Upper lobe of right lung (tissue), 1 donor: ENCODE measurements at regions not wholly inside any gene's neighbourhood (a gene's known extent, or its start where the extent isn't known, plus 50 kb on each side); places are given as distances from the start of the nearest gene placed in this dataset.
"Not testable (repeated sequence)": the region's sequence is repeated elsewhere in the genome, so short reads cannot be mapped to it uniquely, and the experiment has no call there.

Experiments used
- ATAC-seq: fragments of 200-7000 bp; cut with Tn5 transposase; one replicate; pipeline ENCODE4 v1.9.1; 2020; ENCODE audit warnings: mild to moderate bottlenecking, moderate library complexity
- DNase-seq: peaks from one replicate; pipeline ENCODE4 v3.0.0-alpha.2; 2020
- H3K27ac ChIP-seq: fragments of 200-600 bp; one replicate; pipeline ENCODE4 v1.8.0; 2022
- H3K27me3 ChIP-seq: fragments of 200-600 bp; one replicate; pipeline ENCODE4 v1.8.0; 2022; ENCODE audit warnings: mild to moderate bottlenecking
- H3K36me3 ChIP-seq: fragments of 200-600 bp; one replicate; pipeline ENCODE4 v1.8.0; 2022
- H3K4me1 ChIP-seq: fragments of 200-600 bp; one replicate; pipeline ENCODE4 v1.8.0; 2022
- H3K4me3 ChIP-seq: fragments of 200-600 bp; one replicate; pipeline ENCODE4 v1.8.0; 2022; ENCODE audit warnings: mild to moderate bottlenecking
- H3K9me3 ChIP-seq: fragments of 200-600 bp; one replicate; pipeline ENCODE4 v1.8.0; 2022
- CTCF ChIP-seq: fragments of 200-600 bp; IDR thresholded peaks from one replicate; pipeline ENCODE4 v1.8.0; 2022; ENCODE audit warnings: antibody characterized with exemption
- intact Hi-C: fragments of 100-400 bp; cut with DNase I; formaldehyde crosslinking; loops from one replicate; pipeline ENCODE4 v1.11.0; 2022
- donor health status: DM: no; HTN: yes; CAD: no; lungs with severe emphysema.

- no peak overlapping the region for H3K27ac ChIP-seq
- ATAC-seq (no peak), DNase-seq (no peak)
- H3K36me3 ChIP-seq: no peaks in the 10 kb centered on the region
- no peaks in the 10 kb centered on the region for H3K27me3 ChIP-seq
- H3K4me1 ChIP-seq: no peaks in the 10 kb centered on the region
- TF ChIP-seq CTCF: no peak
- H3K4me3 ChIP-seq: no peak overlapping the region
- intact Hi-C loops: no loop called here
- H3K9me3 ChIP-seq: no peaks in the 10 kb centered on the region
Measured at GRCh38 chr7:152583006-152583405, 92.9 kb downstream of the XRCC2 start.

- no peaks in the 10 kb centered on the region for H3K4me1 ChIP-seq
- intact Hi-C loops: no loop called here
- no peak overlapping the region for H3K27ac ChIP-seq
- no peak overlapping the region for H3K4me3 ChIP-seq
- no peak for TF ChIP-seq CTCF
- no peaks in the 10 kb centered on the region for H3K36me3 ChIP-seq
- H3K27me3 ChIP-seq: no peaks in the 10 kb centered on the region
- DNase-seq: no peak
- no peak for ATAC-seq
- no peaks in the 10 kb centered on the region for H3K9me3 ChIP-seq
Measured at GRCh38 chr7:152579070-152579469, 96.9 kb downstream of the XRCC2 start.

DNA sequence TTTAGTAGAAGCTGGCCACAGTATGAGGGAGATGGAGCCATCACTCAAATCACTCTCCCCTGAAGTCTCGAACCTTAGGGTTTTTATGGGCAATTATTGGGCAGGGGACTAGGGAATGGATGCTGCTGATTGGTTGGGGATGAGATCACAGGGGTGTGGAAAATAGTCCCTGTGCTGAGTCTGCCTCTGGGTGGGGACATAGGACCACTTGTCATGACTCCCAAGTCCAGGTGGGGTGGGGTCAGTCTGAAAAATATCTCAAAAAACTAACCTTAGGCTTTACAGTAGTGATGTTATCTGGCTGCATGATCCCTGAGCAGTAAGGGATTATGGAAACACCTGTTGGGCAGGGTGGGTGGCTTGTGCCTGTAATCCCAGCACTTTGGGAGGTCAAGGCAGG is 98.6 kb downstream of the XRCC2 start:
- Histone ChIP-seq H3K4me3 (no peak overlapping the region), H3K9me3 (no peaks in the 10 kb centered on the region), H3K4me1 (no peaks in the 10 kb centered on the region), H3K27ac (no peak overlapping the region), H3K36me3 (no peaks in the 10 kb centered on the region), H3K27me3 (no peaks in the 10 kb centered on the region)
- intact Hi-C loops: no loop called here
- no peak for TF ChIP-seq CTCF
- ATAC-seq (no peak), DNase-seq (peak; percentile 18)

DNA sequence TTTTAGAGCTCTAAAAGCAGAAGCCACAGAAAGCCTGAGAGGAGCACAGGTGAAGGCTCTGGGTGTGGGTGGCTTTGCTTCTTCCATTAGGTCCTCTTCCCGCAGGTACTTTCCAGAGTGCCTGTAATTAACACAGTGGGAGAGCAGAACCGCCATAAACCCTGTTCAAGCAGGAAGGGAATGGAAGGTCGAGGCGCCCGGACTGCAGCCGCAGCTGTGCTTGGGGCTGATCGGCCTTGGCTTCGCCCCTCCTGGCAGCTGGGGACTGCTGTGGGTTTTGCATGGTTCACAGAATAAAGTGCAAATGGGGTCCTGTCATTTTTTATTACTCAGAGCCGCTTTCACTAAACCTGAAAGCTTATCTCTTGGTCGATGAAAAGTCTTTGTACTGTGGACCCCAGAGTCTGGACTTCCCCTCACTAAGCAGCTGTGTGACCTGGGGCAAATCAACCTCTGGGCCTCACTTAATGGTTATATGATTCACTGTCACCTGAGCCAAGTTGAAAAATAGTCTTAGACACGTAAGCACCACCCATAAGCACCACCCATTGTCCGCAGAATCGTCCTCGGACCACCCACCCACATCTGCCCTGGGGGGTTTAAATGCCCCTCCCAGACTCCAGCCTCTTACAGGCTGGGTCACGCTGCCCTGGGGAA is 100.9 kb downstream of the XRCC2 start:
- intact Hi-C loops: no loop called here
- H3K4me3 ChIP-seq: no peak overlapping the region
- H3K4me1 ChIP-seq: no peaks in the 10 kb centered on the region
- no peaks in the 10 kb centered on the region for H3K36me3 ChIP-seq
- no peak for TF ChIP-seq CTCF
- H3K27ac ChIP-seq: no peak overlapping the region
- no peaks in the 10 kb centered on the region for H3K9me3 ChIP-seq
- no peaks in the 10 kb centered on the region for H3K27me3 ChIP-seq
- ATAC-seq (no peak), DNase-seq (peak; percentile 20)

DNA sequence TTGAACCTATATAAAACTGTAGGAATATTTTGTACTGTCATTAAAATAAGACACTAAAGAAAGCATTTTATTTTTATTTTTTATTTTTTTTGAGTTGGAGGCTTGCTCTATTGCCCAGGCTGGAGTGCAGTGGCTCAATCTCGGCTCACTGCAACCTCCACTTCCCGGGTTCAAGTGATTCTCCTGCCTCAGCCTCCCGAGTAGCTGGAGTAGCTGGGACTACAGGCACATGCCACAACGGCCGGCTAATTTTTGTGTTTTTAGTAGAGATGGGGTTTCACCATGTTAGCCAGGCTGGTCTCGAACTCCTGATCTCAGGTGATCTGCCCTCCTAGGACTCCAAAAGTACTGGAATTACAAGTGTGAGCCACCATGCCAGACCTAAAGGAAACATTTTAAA is 102.8 kb downstream of the XRCC2 start:
- H3K4me1 ChIP-seq, H3K4me3 ChIP-seq, intact Hi-C loops, H3K27me3 ChIP-seq, H3K36me3 ChIP-seq, H3K9me3 ChIP-seq, H3K27ac ChIP-seq, ATAC-seq: not testable (repeated sequence)
- DNase-seq: peak; percentile 12

DNA sequence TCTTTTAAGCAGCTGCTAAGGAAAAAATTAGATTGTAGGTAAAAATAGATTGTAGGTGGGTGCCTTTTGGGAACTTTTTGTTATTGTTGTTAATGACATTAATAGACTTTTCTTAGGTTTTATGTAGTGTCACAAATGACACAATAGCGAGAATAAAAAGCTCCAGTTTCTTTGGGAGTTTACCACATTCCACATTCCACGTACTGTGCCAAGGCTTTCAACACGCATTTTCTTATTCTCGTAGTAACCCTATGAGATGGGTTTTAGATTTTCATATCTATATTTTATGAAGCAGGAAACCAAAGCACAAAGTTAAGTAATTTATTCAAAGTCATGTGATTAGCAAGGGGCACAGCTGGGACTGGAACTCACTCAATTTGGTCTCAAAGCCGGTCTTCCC is 103.8 kb downstream of the XRCC2 start:
- no peak overlapping the region for H3K4me3 ChIP-seq
- H3K36me3 ChIP-seq: no peaks in the 10 kb centered on the region
- no peaks in the 10 kb centered on the region for H3K27me3 ChIP-seq
- no peak for DNase-seq
- no peak overlapping the region for H3K27ac ChIP-seq
- no peaks in the 10 kb centered on the region for H3K9me3 ChIP-seq
- no peak for ATAC-seq
- no peak for TF ChIP-seq CTCF
- no peaks in the 10 kb centered on the region for H3K4me1 ChIP-seq
- intact Hi-C loops: no loop called here
